GM23338 (cell line): ENCODE measurements at regions not wholly inside any gene's neighbourhood (a gene's known extent, or its start where the extent isn't known, plus 50 kb on each side); places are given as distances from the start of the nearest gene placed in this dataset.

Experiments used
- ATAC-seq: fragments of 200-7000 bp; cut with Tn5 transposase; 3 replicates; pipeline ENCODE4 v1.9.1; 2020
- DNase-seq: peaks from one replicate; pipeline ENCODE4 v3.0.0-alpha.2; 2015; ENCODE audit warnings: low spot score
- H2AFZ ChIP-seq: fragments of 200-600 bp; sonication (generic); 2 replicates; pipeline ENCODE4 v1.8.0; 2016; ENCODE audit warnings: antibody characterized with exemption, mild to moderate bottlenecking, moderate library complexity
- H3F3A ChIP-seq: fragments of 200-600 bp; sonication (generic); replicated peaks from 2 replicates; pipeline ENCODE4 v1.8.0; 2017; ENCODE audit warnings: antibody characterized with exemption, mixed run types, low read depth
- H3K27ac ChIP-seq: fragments of 200-600 bp; sonication (generic); 2 replicates; pipeline ENCODE4 v1.6.1; 2016; ENCODE audit warnings: low read depth
- H3K27me3 ChIP-seq: fragments of 200-600 bp; sonication (generic); 2 replicates; pipeline ENCODE4 v1.8.0; 2016; ENCODE audit warnings: mild to moderate bottlenecking, mixed run types, moderate library complexity; ENCODE audit not compliant: insufficient read depth
- H3K36me3 ChIP-seq: fragments of 200-600 bp; sonication (generic); 2 replicates; pipeline ENCODE4 v1.8.0; 2016; ENCODE audit warnings: mild to moderate bottlenecking; ENCODE audit not compliant: insufficient read depth
- H3K4me1 ChIP-seq: fragments of 200-600 bp; sonication (generic); 2 replicates; pipeline ENCODE4 v1.8.0; 2016; ENCODE audit warnings: mild to moderate bottlenecking, moderate library complexity; ENCODE audit not compliant: insufficient read depth
- H3K4me2 ChIP-seq: fragments of 200-600 bp; sonication (generic); 2 replicates; pipeline ENCODE4 v1.7.1; 2017; ENCODE audit warnings: mixed run types
- H3K4me3 ChIP-seq: fragments of 200-600 bp; sonication (generic); 2 replicates; pipeline ENCODE4 v1.6.1; 2016; ENCODE audit warnings: mixed run types
- H3K79me2 ChIP-seq: fragments of 200-600 bp; sonication (generic); replicated peaks from 2 replicates; pipeline ENCODE4 v1.8.0; 2017; ENCODE audit warnings: mild to moderate bottlenecking; ENCODE audit not compliant: insufficient read depth
- H3K9me2 ChIP-seq: fragments of 200-600 bp; sonication (generic); 2 replicates; pipeline ENCODE4 v1.8.0; 2017; ENCODE audit not compliant: insufficient read depth
- H4K20me1 ChIP-seq: fragments of 200-600 bp; sonication (generic); replicated peaks from 2 replicates; pipeline ENCODE4 v1.8.0; 2017; ENCODE audit warnings: mild to moderate bottlenecking; ENCODE audit not compliant: insufficient read depth
- H3K27ac Mint-ChIP-seq: 2 replicates; pipeline ENCODE4 v1.8.0; 2020; ENCODE audit warnings: inconsistent platforms, mild to moderate bottlenecking, moderate library complexity, mixed read lengths
- H3K27me3 Mint-ChIP-seq: 3 replicates; pipeline ENCODE4 v1.8.0; 2022; ENCODE audit warnings: low read depth, mild to moderate bottlenecking, moderate library complexity, mixed read lengths, inconsistent platforms; ENCODE audit not compliant: insufficient read depth, poor library complexity
- H3K36me3 Mint-ChIP-seq: 3 replicates; pipeline ENCODE4 v1.8.0; 2021; ENCODE audit warnings: low read depth, mild to moderate bottlenecking, inconsistent platforms, moderate library complexity, mixed read lengths
- H3K4me1 Mint-ChIP-seq: 3 replicates; pipeline ENCODE4 v1.8.0; 2020; ENCODE audit warnings: mild to moderate bottlenecking, inconsistent platforms, mixed read lengths
- H3K4me3 Mint-ChIP-seq: 3 replicates; pipeline ENCODE4 v1.8.0; 2021; ENCODE audit warnings: moderate library complexity, mild to moderate bottlenecking, inconsistent platforms, mixed read lengths
- H3K9me3 Mint-ChIP-seq: 3 replicates; pipeline ENCODE4 v1.8.0; 2020; ENCODE audit warnings: moderate library complexity, mild to moderate bottlenecking, inconsistent platforms, mixed read lengths
- CREB1 ChIP-seq: fragments of 250-450 bp; sonication (Bioruptor Pico); IDR thresholded peaks from 2 replicates; pipeline ENCODE4 v1.5.0; 2020; ENCODE audit warnings: low read depth, mild to moderate bottlenecking, moderate library complexity
- EZH2phosphoT487 ChIP-seq: fragments of 200-600 bp; sonication (generic); IDR thresholded peaks from one replicate; pipeline ENCODE4 v1.8.1; 2018; ENCODE audit warnings: antibody characterized with exemption; ENCODE audit not compliant: unreplicated experiment
- JUNB ChIP-seq: IDR thresholded peaks from one replicate; pipeline ENCODE4 v1.6.1; 2016; ENCODE audit warnings: antibody characterized with exemption; ENCODE audit not compliant: unreplicated experiment
- POLR2AphosphoS5 ChIP-seq: IDR thresholded peaks from 2 replicates; pipeline ENCODE4 v1.6.1; 2016; ENCODE audit warnings: antibody characterized with exemption, low read depth
- STAT1 ChIP-seq: IDR thresholded peaks from one replicate; pipeline ENCODE4 v1.6.1; 2016; ENCODE audit warnings: antibody characterized with exemption; ENCODE audit not compliant: unreplicated experiment
- ZNF331 ChIP-seq: fragments of 250-450 bp; sonication (Bioruptor Pico); IDR thresholded peaks from 2 replicates; pipeline ENCODE4 v1.5.0; 2020; ENCODE audit warnings: low read depth, mild to moderate bottlenecking, moderate library complexity
- TF ChIP-seq, protein P1 (sequence below): IDR thresholded peaks from 2 replicates; pipeline ENCODE4 v1.6.1; 2016; ENCODE audit warnings: antibody characterized with exemption
- TF ChIP-seq, protein P2 (sequence below), 2 experiments: fragments of 200-600 bp in 1 of 2; sonication (generic) in 1 of 2; conservative IDR thresholded peaks; 2 replicates each; pipeline versions ENCODE4 v1.5.1 to v1.6.1; 2016 to 2017; ENCODE audit warnings: antibody characterized with exemption in 2 of 2, low read depth in 2 of 2, mild to moderate bottlenecking in 2 of 2, moderate library complexity in 1 of 2
- TF ChIP-seq, protein P3 (sequence below): fragments of 250-450 bp; sonication (Bioruptor Pico); IDR thresholded peaks from 2 replicates; pipeline ENCODE4 v1.5.0; 2020; ENCODE audit warnings: mild to moderate bottlenecking, moderate library complexity

DNA sequence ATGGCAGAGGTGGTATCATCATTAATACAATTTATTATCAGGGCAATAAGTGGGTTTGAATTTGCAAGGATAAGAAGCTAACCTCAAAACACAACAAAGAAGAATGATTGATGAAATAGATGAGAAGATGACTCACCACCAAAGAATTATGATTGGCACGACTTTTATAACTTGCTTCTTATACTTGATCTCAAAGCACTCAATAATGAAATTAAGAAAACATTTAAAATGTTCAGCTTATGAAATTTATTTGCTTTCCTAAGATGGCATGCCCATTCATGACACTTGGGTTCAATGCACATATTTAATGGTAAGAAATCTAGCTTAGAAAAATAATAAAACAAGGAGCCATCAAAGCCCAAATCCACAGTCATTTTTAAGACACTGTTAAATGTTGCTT lies 477.5 kb downstream of the GJA1 start:
- ATAC-seq (no peak), DNase-seq (no peak)
- Histone ChIP-seq H3K36me3 (no peaks in the 10 kb centered on the region), H3K4me1 (no peaks in the 10 kb centered on the region), H2AFZ (no peak overlapping the region), H3K4me3 (no peak overlapping the region), H3K9me2 (0 out of 2 replicates have a peak, but pooled peaks cover 6% of the 10 kb centered on the region), H3K27ac (no peak overlapping the region), H4K20me1 (no peaks in the 10 kb centered on the region), H3K4me2 (no peak overlapping the region), H3K79me2 (no peaks in the 10 kb centered on the region), H3K27me3 (no peaks in the 10 kb centered on the region), H3F3A (no peaks in the 10 kb centered on the region)
- no peaks in the 10 kb centered on the region for H3K27me3 Mint-ChIP-seq
- H3K27ac Mint-ChIP-seq, result no peak overlapping the region
- peaks cover 6% of the 10 kb centered on the region; the same call in 2 of the 3 replicates for H3K9me3 Mint-ChIP-seq
- H3K4me1 Mint-ChIP-seq, result no peaks in the 10 kb centered on the region
- TF ChIP-seq POLR2AphosphoS5 (no peak), STAT1 (no peak), ZNF331 (CRISPR knock-in tag) (no peak), EZH2phosphoT487 (no peak), JUNB (no peak), CREB1 (CRISPR knock-in tag) (no peak)
- TF ChIP-seq, protein P1, sequence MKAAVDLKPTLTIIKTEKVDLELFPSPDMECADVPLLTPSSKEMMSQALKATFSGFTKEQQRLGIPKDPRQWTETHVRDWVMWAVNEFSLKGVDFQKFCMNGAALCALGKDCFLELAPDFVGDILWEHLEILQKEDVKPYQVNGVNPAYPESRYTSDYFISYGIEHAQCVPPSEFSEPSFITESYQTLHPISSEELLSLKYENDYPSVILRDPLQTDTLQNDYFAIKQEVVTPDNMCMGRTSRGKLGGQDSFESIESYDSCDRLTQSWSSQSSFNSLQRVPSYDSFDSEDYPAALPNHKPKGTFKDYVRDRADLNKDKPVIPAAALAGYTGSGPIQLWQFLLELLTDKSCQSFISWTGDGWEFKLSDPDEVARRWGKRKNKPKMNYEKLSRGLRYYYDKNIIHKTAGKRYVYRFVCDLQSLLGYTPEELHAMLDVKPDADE, result no peak
- TF ChIP-seq, protein P2, sequence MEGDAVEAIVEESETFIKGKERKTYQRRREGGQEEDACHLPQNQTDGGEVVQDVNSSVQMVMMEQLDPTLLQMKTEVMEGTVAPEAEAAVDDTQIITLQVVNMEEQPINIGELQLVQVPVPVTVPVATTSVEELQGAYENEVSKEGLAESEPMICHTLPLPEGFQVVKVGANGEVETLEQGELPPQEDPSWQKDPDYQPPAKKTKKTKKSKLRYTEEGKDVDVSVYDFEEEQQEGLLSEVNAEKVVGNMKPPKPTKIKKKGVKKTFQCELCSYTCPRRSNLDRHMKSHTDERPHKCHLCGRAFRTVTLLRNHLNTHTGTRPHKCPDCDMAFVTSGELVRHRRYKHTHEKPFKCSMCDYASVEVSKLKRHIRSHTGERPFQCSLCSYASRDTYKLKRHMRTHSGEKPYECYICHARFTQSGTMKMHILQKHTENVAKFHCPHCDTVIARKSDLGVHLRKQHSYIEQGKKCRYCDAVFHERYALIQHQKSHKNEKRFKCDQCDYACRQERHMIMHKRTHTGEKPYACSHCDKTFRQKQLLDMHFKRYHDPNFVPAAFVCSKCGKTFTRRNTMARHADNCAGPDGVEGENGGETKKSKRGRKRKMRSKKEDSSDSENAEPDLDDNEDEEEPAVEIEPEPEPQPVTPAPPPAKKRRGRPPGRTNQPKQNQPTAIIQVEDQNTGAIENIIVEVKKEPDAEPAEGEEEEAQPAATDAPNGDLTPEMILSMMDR (conservative IDR thresholded peaks at IDR 0.05; ENCODE audit: low read depth in 2 of 2), result no peak
- TF ChIP-seq, protein P3, sequence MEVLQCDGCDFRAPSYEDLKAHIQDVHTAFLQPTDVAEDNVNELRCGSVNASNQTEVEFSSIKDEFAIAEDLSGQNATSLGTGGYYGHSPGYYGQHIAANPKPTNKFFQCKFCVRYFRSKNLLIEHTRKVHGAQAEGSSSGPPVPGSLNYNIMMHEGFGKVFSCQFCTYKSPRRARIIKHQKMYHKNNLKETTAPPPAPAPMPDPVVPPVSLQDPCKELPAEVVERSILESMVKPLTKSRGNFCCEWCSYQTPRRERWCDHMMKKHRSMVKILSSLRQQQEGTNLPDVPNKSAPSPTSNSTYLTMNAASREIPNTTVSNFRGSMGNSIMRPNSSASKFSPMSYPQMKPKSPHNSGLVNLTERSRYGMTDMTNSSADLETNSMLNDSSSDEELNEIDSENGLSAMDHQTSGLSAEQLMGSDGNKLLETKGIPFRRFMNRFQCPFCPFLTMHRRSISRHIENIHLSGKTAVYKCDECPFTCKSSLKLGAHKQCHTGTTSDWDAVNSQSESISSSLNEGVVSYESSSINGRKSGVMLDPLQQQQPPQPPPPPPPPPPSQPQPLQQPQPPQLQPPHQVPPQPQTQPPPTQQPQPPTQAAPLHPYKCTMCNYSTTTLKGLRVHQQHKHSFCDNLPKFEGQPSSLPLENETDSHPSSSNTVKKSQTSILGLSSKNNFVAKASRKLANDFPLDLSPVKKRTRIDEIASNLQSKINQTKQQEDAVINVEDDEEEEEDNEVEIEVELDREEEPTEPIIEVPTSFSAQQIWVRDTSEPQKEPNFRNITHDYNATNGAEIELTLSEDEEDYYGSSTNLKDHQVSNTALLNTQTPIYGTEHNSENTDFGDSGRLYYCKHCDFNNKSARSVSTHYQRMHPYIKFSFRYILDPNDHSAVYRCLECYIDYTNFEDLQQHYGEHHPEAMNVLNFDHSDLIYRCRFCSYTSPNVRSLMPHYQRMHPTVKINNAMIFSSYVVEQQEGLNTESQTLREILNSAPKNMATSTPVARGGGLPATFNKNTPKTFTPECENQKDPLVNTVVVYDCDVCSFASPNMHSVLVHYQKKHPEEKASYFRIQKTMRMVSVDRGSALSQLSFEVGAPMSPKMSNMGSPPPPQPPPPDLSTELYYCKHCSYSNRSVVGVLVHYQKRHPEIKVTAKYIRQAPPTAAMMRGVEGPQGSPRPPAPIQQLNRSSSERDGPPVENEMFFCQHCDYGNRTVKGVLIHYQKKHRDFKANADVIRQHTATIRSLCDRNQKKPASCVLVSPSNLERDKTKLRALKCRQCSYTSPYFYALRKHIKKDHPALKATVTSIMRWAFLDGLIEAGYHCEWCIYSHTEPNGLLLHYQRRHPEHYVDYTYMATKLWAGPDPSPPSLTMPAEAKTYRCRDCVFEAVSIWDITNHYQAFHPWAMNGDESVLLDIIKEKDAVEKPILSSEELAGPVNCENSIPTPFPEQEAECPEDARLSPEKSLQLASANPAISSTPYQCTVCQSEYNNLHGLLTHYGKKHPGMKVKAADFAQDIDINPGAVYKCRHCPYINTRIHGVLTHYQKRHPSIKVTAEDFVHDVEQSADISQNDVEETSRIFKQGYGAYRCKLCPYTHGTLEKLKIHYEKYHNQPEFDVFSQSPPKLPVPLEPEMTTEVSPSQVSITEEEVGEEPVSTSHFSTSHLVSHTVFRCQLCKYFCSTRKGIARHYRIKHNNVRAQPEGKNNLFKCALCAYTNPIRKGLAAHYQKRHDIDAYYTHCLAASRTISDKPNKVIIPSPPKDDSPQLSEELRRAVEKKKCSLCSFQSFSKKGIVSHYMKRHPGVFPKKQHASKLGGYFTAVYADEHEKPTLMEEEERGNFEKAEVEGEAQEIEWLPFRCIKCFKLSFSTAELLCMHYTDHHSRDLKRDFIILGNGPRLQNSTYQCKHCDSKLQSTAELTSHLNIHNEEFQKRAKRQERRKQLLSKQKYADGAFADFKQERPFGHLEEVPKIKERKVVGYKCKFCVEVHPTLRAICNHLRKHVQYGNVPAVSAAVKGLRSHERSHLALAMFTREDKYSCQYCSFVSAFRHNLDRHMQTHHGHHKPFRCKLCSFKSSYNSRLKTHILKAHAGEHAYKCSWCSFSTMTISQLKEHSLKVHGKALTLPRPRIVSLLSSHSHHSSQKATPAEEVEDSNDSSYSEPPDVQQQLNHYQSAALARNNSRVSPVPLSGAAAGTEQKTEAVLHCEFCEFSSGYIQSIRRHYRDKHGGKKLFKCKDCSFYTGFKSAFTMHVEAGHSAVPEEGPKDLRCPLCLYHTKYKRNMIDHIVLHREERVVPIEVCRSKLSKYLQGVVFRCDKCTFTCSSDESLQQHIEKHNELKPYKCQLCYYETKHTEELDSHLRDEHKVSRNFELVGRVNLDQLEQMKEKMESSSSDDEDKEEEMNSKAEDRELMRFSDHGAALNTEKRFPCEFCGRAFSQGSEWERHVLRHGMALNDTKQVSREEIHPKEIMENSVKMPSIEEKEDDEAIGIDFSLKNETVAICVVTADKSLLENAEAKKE (CRISPR knock-in tag), result no peak
- no peak overlapping the region for H3K4me3 Mint-ChIP-seq
- peaks cover 4% of the 10 kb centered on the region; the same call in 1 of the 3 replicates for H3K36me3 Mint-ChIP-seq
